K562 (cell line): ENCODE measurements at regions not wholly inside any gene's neighbourhood (a gene's known extent, or its start where the extent isn't known, plus 50 kb on each side); places are given as distances from the start of the nearest gene placed in this dataset.

Experiments used
- ATAC-seq: fragments of 200-7000 bp; cut with Tn5 transposase; 3 replicates; pipeline ENCODE4 v1.9.1; 2020; ENCODE audit warnings: moderate library complexity
- BruUV-seq: library from RNA; stranded (reverse); fragments of 400-500 nt; replicated peaks from 2 replicates; lab custom pipeline; 2021; lab: Mats Ljungman, UMichigan
- CTCF ChIA-PET: fragments of 300-600 bp; formaldehyde crosslinking; extraction: SDS; loops from one replicate; lab custom pipeline; 2021; ENCODE audit warnings: low intra/inter-chr PET ratio; lab: Yijun Ruan, JAX
- POLR2A ChIA-PET: fragments of 300-600, 350-650 bp; sonication (Branson Sonifier 250); formaldehyde crosslinking; extraction: SDS; loops from one replicate; lab custom pipeline; 2021; ENCODE audit warnings: antibody characterized with exemption, inconsistent platforms; lab: Yijun Ruan, JAX
- DNase-seq, 4 experiments: peaks; one replicate each; pipeline versions ENCODE4 v3.0.0 to v3.0.0-alpha.2; 2011 to 2018; ENCODE audit warnings: low spot score in 3 of 4, mixed read lengths in 3 of 4; ENCODE audit errors: extremely low read depth in 1 of 4
- FAIRE-seq: peaks from 2 replicates; lab custom pipeline; 2011; peaks lifted over from hg19 to GRCh38; lab: Jason Lieb, UNC
- H2AFZ ChIP-seq: 2 replicates; pipeline ENCODE4 v1.6.0; 2011; ENCODE audit warnings: low read depth, low read length, control low read depth, inconsistent platforms
- H3K27ac ChIP-seq: fragments of 200-600 bp; 3 replicates; pipeline ENCODE4 v1.8.0; 2011; ENCODE audit warnings: low read depth, mild to moderate bottlenecking, control low read depth, inconsistent platforms, low read length, moderate library complexity, mixed read lengths; ENCODE audit errors: extremely low read depth
- H3K27me3 ChIP-seq, 2 experiments: fragments of 300-600 bp in 1 of 2; 2 replicates in 1 of 2; 3 replicates in 1 of 2; pipeline versions ENCODE4 v1.6.0 to v1.8.0; 2011; ENCODE audit warnings: inconsistent platforms in 2 of 2, low read length in 2 of 2, mild to moderate bottlenecking in 1 of 2, mixed read lengths in 1 of 2, moderate library complexity in 1 of 2; ENCODE audit not compliant: control insufficient read depth in 2 of 2, insufficient read depth in 2 of 2
- H3K36me3 ChIP-seq: fragments of 300-600 bp; 3 replicates; pipeline ENCODE4 v1.8.0; 2011; ENCODE audit warnings: mild to moderate bottlenecking, low read length, inconsistent platforms; ENCODE audit not compliant: control insufficient read depth, insufficient read depth
- H3K4me1 ChIP-seq, 2 experiments: fragments of 200-600 bp in 1 of 2; replicated peaks in 1 of 2; 2 replicates in 1 of 2; 3 replicates in 1 of 2; pipeline versions ENCODE4 v1.5.1 to v1.8.0; 2011; ENCODE audit warnings: inconsistent platforms in 2 of 2, low read length in 2 of 2, mild to moderate bottlenecking in 1 of 2, mixed read lengths in 1 of 2, moderate library complexity in 1 of 2; ENCODE audit not compliant: control insufficient read depth in 2 of 2, insufficient read depth in 2 of 2
- H3K4me2 ChIP-seq: 2 replicates; pipeline ENCODE4 v1.6.1; 2011; ENCODE audit warnings: low read length, control low read depth, inconsistent platforms, mixed read lengths; ENCODE audit not compliant: insufficient read depth
- H3K4me3 ChIP-seq: fragments of 200-600 bp; sonication (generic), shearing (Covaris generic); 2 replicates; pipeline ENCODE4 v1.5.1; 2016; ENCODE audit warnings: control low read depth, inconsistent platforms
- H3K79me2 ChIP-seq: fragments of 200-600 bp; 3 replicates; pipeline ENCODE4 v1.8.0; 2011; ENCODE audit warnings: low read length, inconsistent platforms; ENCODE audit not compliant: control insufficient read depth, insufficient read depth
- H3K9ac ChIP-seq, 2 experiments: 2 replicates each; pipeline versions ENCODE4 v1.6.0 to v1.6.1; 2011; ENCODE audit warnings: low read depth in 2 of 2, low read length in 2 of 2, control low read depth in 1 of 2, inconsistent platforms in 1 of 2, mild to moderate bottlenecking in 1 of 2, mixed read lengths in 1 of 2; ENCODE audit not compliant: insufficient read depth in 1 of 2
- H3K9me1 ChIP-seq: one replicate; pipeline ENCODE4 v1.6.0; 2011; ENCODE audit warnings: inconsistent platforms, mild to moderate bottlenecking, low read length, moderate library complexity; ENCODE audit not compliant: control insufficient read depth, insufficient read depth
- H3K9me3 ChIP-seq: replicated peaks from 2 replicates; pipeline ENCODE4 v1.5.1; 2011; ENCODE audit warnings: low read depth, low read length, inconsistent platforms; ENCODE audit not compliant: control insufficient read depth, insufficient read depth
- H4K20me1 ChIP-seq: replicated peaks from 2 replicates; pipeline ENCODE4 v1.6.1; 2011; ENCODE audit warnings: low read length, inconsistent platforms, mixed read lengths; ENCODE audit not compliant: control insufficient read depth, insufficient read depth
- E2F1 ChIP-seq: sonication (generic); formaldehyde crosslinking; IDR thresholded peaks from 2 replicates; pipeline ENCODE4 v1.8.1; 2023; ENCODE audit warnings: mild to moderate bottlenecking, missing genetic modification reagents, moderate library complexity
- ILK ChIP-seq: fragments of 450-650 bp; IDR thresholded peaks from 2 replicates; pipeline ENCODE4 v1.6.1; 2016; ENCODE audit warnings: missing genetic modification characterization, low read depth, mild to moderate bottlenecking, missing compliant biosample characterization, moderate library complexity, borderline replicate concordance
- RERE ChIP-seq: sonication (generic); formaldehyde crosslinking; IDR thresholded peaks from 2 replicates; pipeline ENCODE4 v1.8.0; 2023; ENCODE audit warnings: missing genetic modification reagents, mild to moderate bottlenecking, borderline replicate concordance
- SMAD2 ChIP-seq: fragments of 150-350 bp; IDR thresholded peaks from 2 replicates; pipeline ENCODE4 v1.6.1; 2014; ENCODE audit warnings: low read depth, mild to moderate bottlenecking, low read length
- SP2 ChIP-seq: IDR thresholded peaks from 2 replicates; pipeline ENCODE4 v1.6.1; 2011; ENCODE audit warnings: mild to moderate bottlenecking, low read depth, low read length, moderate library complexity; ENCODE audit not compliant: poor library complexity, severe bottlenecking; ENCODE audit errors: extremely low read depth
- TCF7L2 ChIP-seq: fragments of 150-350 bp; IDR thresholded peaks from 2 replicates; pipeline ENCODE4 v1.6.1; 2016; ENCODE audit warnings: low read depth, mild to moderate bottlenecking, low read length, moderate library complexity
- ZBTB11 ChIP-seq, 3 experiments: fragments of 200-800 bp in 1 of 3; fragments of 250-450 bp in 1 of 3; fragments of 450-650 bp in 1 of 3; sonication (Bioruptor Pico) in 1 of 3; sonication (Bioruptor generic) in 1 of 3; formaldehyde crosslinking in 1 of 3; IDR thresholded peaks; 2 replicates each; pipeline versions ENCODE4 v1.6.1 to v1.8.0; 2016 to 2022; ENCODE audit warnings: mild to moderate bottlenecking in 2 of 3, missing genetic modification characterization in 2 of 3, missing compliant biosample characterization in 1 of 3, moderate library complexity in 1 of 3
- ZNF143 ChIP-seq: sonication (generic); formaldehyde crosslinking; IDR thresholded peaks from 2 replicates; pipeline ENCODE4 v1.9.0; 2022; ENCODE audit warnings: mild to moderate bottlenecking, missing genetic modification reagents
- ZNF785 ChIP-seq: fragments of 250-450 bp; sonication (Bioruptor Pico); IDR thresholded peaks from 2 replicates; pipeline ENCODE4 v1.4.0; 2020; ENCODE audit warnings: mild to moderate bottlenecking
- WGBS: fragments of 100-300 bp; shearing (Covaris generic); methylation state at CpG from one replicate; pipeline ENCODE4 v1.1.6; 2016; ENCODE audit warnings: low coverage, mixed read lengths; ENCODE audit not compliant: insufficient coverage; ENCODE audit errors: missing lambda C conversion rate; 5-methylcytosine and 5-hydroxymethylcytosine counted together
- in situ Hi-C: fragments of 300-500 bp; cut with MboI; formaldehyde crosslinking; loops from 4 replicates; pipeline ENCODE4 v1.15.0; 2018; ENCODE audit warnings: inconsistent platforms, mixed read lengths
- intact Hi-C: fragments of 100-400 bp; cut with micrococcal nuclease; formaldehyde crosslinking; loops from 2 replicates; pipeline ENCODE4 v1.14.2; 2022

GRCh38 chr3:184496933-184497332 is 64.7 kb upstream of the EPHB3 start:
- Histone ChIP-seq H3K4me2 (no peak overlapping the region), H3K27me3 (peaks cover 12 to 47% of the 10 kb centered on the region in 2 experiments; a peak in 4 of 5 replicates), H3K9me3 (no peaks in the 10 kb centered on the region), H3K36me3 (no peaks in the 10 kb centered on the region), H3K27ac (no peak overlapping the region), H4K20me1 (no peaks in the 10 kb centered on the region), H3K79me2 (no peaks in the 10 kb centered on the region), H3K4me1 (0 out of 5 replicates have a peak, but pooled peaks cover 0 to 3% of the 10 kb centered on the region in 2 experiments), H2AFZ (no peak overlapping the region), H3K9ac (no peak overlapping the region), H3K9me1 (no peaks in the 10 kb centered on the region), H3K4me3 (no peak overlapping the region)
- no TSS peak for BruUV-seq
- WGBS, result 3% methylated on average over 3 of the region's 3 CpGs
- intact Hi-C loops (no loop called here), in situ Hi-C loops (no loop called here)
- no peak for DNase-seq
- no peak for ATAC-seq
- ChIA-PET POLR2A (interaction anchor here (0.6 kb wide), 1 partner anchor 15 kb away, joined by 4 read pairs; no protein-coding TSS in a partner anchor), CTCF (interaction anchor here (0.6 kb wide), 1 partner anchor 62 kb away, joined by 3 read pairs; no protein-coding TSS in a partner anchor)
- no peak for FAIRE-seq
- TF ChIP-seq ZNF785 (no peak), ZNF143 (CRISPR knock-in tag) (no peak), RERE (CRISPR knock-in tag) (no peak), ZBTB11 (CRISPR knock-in tag; IDR thresholded peaks at IDR 0.05) (no peak), SMAD2 (no peak), SP2 (no peak), ILK (tag) (no peak), TCF7L2 (no peak), E2F1 (CRISPR knock-in tag) (no peak)
